ENCODE measurements at regions not wholly inside any gene's neighbourhood (a gene's known extent, or its start where the extent isn't known, plus 50 kb on each side); places are given as distances from the start of the nearest gene placed in this dataset.

DNA sequence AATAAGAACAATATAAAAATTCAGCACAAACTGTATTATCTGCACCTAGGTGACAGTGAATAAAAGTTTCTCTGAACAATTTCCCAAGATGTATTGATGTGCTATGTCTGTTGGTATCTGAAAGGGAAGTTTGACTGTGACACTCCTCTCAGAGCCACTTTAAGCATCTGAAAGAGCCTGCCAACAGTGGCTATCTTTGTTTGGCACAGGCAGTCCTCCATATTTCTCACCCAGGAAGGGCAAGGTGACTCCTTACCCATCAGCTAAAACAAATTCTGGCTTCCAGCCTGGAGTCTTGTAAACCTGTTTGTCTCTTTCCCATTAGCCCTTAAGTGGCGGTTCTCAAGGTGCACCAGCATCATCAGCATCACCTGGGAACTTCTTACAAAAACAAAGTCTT, 122.4 kb upstream of the VGLL2 start:
- H3K9me3 ChIP-seq (ENCODE audit: control insufficient read depth in 1 of 2, low read length in 2 of 2), result no peaks in the 10 kb centered on the region
- POLR2A ChIA-PET (ENCODE audit: partially characterized antibody), result no interaction called here

GRCh38 chr6:117143647-117144046, 121.7 kb upstream of the VGLL2 start:
- intact Hi-C loops (cut with micrococcal nuclease), result no loop called here
- Mint-ChIP-seq H3K36me3 (no peaks in the 10 kb centered on the region), H3K4me1 (no peaks in the 10 kb centered on the region), H3K9me3 (peaks cover 0 to 9% (median 4%) of the 10 kb centered on the region in 8 donors), H3K27ac (no peak overlapping the region), H3K27me3 (peaks cover 0 to 1% of the 10 kb centered on the region in 2 donors), H3K4me3 (no peak overlapping the region)
- Histone ChIP-seq H3K9me3 (ENCODE audit: control insufficient read depth in 1 of 2, low read length in 2 of 2) (no peaks in the 10 kb centered on the region), H3K27ac (ENCODE audit: low read depth, low read length) (no peak overlapping the region), H3K27me3 (ENCODE audit: insufficient read depth, low read length) (no peaks in the 10 kb centered on the region), H3K36me3 (ENCODE audit: insufficient read depth, low read length) (no peaks in the 10 kb centered on the region), H3K4me3 (ENCODE audit: low read length in 2 of 2) (no peak overlapping the region), H3K4me1 (ENCODE audit: insufficient read depth, low read length) (no peaks in the 10 kb centered on the region)
- DNase-seq, result no peak
- ChIA-PET CTCF (ENCODE audit: partially characterized antibody) (no interaction called here), POLR2A (ENCODE audit: partially characterized antibody) (no interaction called here)

More for the DNA sequence above, 122.4 kb upstream of the VGLL2 start:
- Mint-ChIP-seq H3K36me3 (no peaks in the 10 kb centered on the region), H3K27me3 (peaks cover 0 to 1% of the 10 kb centered on the region in 2 donors), H3K9me3 (peaks cover 0 to 9% (median 4%) of the 10 kb centered on the region in 8 donors), H3K4me1 (no peaks in the 10 kb centered on the region), H3K27ac (no peak overlapping the region), H3K4me3 (no peak overlapping the region)
- H3K36me3 ChIP-seq (ENCODE audit: insufficient read depth, low read length), result no peaks in the 10 kb centered on the region
- H3K27me3 ChIP-seq (ENCODE audit: insufficient read depth, low read length), result no peaks in the 10 kb centered on the region
- no peak overlapping the region for H3K27ac ChIP-seq (ENCODE audit: low read depth, low read length)
- intact Hi-C loops (cut with micrococcal nuclease), result no loop called here
- DNase-seq, result no peak
- H3K4me1 ChIP-seq (ENCODE audit: insufficient read depth, low read length), result no peaks in the 10 kb centered on the region
- CTCF ChIA-PET (ENCODE audit: partially characterized antibody), result no interaction called here
- H3K4me3 ChIP-seq (ENCODE audit: low read length in 2 of 2), result no peak overlapping the region

- intact Hi-C loops (cut with micrococcal nuclease), result no loop called here
- H3K36me3 ChIP-seq (ENCODE audit: insufficient read depth, low read length), result no peaks in the 10 kb centered on the region
- H3K27ac ChIP-seq (ENCODE audit: low read depth, low read length), result no peak overlapping the region
- H3K27me3 ChIP-seq (ENCODE audit: insufficient read depth, low read length), result no peaks in the 10 kb centered on the region
- Mint-ChIP-seq H3K36me3 (no peaks in the 10 kb centered on the region), H3K9me3 (peaks cover 0 to 20% (median 8%) of the 10 kb centered on the region in 8 donors), H3K4me3 (no peak overlapping the region), H3K27ac (no peak overlapping the region), H3K4me1 (no peaks in the 10 kb centered on the region), H3K27me3 (peaks cover 0 to 1% of the 10 kb centered on the region in 2 donors)
- ChIA-PET POLR2A (ENCODE audit: partially characterized antibody) (no interaction called here), CTCF (ENCODE audit: partially characterized antibody) (no interaction called here)
- H3K9me3 ChIP-seq (ENCODE audit: control insufficient read depth in 1 of 2, low read length in 2 of 2), result no peaks in the 10 kb centered on the region
- DNase-seq, result no peak
- H3K4me3 ChIP-seq (ENCODE audit: low read length in 2 of 2), result no peak overlapping the region
- H3K4me1 ChIP-seq (ENCODE audit: insufficient read depth, low read length), result no peaks in the 10 kb centered on the region
Measured at GRCh38 chr6:117145940-117146339, 119.4 kb upstream of the VGLL2 start.

- DNase-seq, result no peak
- no peaks in the 10 kb centered on the region for H3K36me3 Mint-ChIP-seq
- H3K36me3 ChIP-seq (ENCODE audit: insufficient read depth, low read length), result no peaks in the 10 kb centered on the region
- peaks cover 0 to 1% of the 10 kb centered on the region in 2 donors for H3K27me3 Mint-ChIP-seq
- H3K4me1 Mint-ChIP-seq, result no peaks in the 10 kb centered on the region
- intact Hi-C loops (cut with micrococcal nuclease), result no loop called here
- H3K9me3 ChIP-seq (ENCODE audit: control insufficient read depth in 1 of 2, low read length in 2 of 2), result no peaks in the 10 kb centered on the region
- H3K27ac Mint-ChIP-seq, result no peak overlapping the region
- no peak overlapping the region for H3K27ac ChIP-seq (ENCODE audit: low read depth, low read length)
- H3K4me3 ChIP-seq (ENCODE audit: low read length in 2 of 2), result no peak overlapping the region
- H3K4me1 ChIP-seq (ENCODE audit: insufficient read depth, low read length), result no peaks in the 10 kb centered on the region
- H3K27me3 ChIP-seq (ENCODE audit: insufficient read depth, low read length), result no peaks in the 10 kb centered on the region
- CTCF ChIA-PET (ENCODE audit: partially characterized antibody), result no interaction called here
- H3K4me3 Mint-ChIP-seq, result no peak overlapping the region
- POLR2A ChIA-PET (ENCODE audit: partially characterized antibody), result no interaction called here
- H3K9me3 Mint-ChIP-seq, result peaks cover 0 to 25% (median 13%) of the 10 kb centered on the region in 8 donors
Measured at GRCh38 chr6:117149324-117149723, 116.0 kb upstream of the VGLL2 start.

GRCh38 chr6:117156741-117157140, 108.6 kb upstream of the VGLL2 start:
- no peak for DNase-seq
- no peak overlapping the region for H3K4me3 Mint-ChIP-seq
- Histone ChIP-seq H3K36me3 (ENCODE audit: insufficient read depth, low read length) (no peaks in the 10 kb centered on the region), H3K27me3 (ENCODE audit: insufficient read depth, low read length) (no peaks in the 10 kb centered on the region), H3K4me3 (ENCODE audit: low read length in 2 of 2) (no peak overlapping the region), H3K4me1 (ENCODE audit: insufficient read depth, low read length) (no peaks in the 10 kb centered on the region), H3K9me3 (ENCODE audit: control insufficient read depth in 1 of 2, low read length in 2 of 2) (no peaks in the 10 kb centered on the region), H3K27ac (ENCODE audit: low read depth, low read length) (no peak overlapping the region)
- H3K27me3 Mint-ChIP-seq, result no peaks in the 10 kb centered on the region
- no peaks in the 10 kb centered on the region for H3K4me1 Mint-ChIP-seq
- no peak overlapping the region for H3K27ac Mint-ChIP-seq
- peaks cover 0 to 11% (median 3%) of the 10 kb centered on the region in 8 donors for H3K9me3 Mint-ChIP-seq
- POLR2A ChIA-PET (ENCODE audit: partially characterized antibody), result no interaction called here
- no peaks in the 10 kb centered on the region for H3K36me3 Mint-ChIP-seq
- intact Hi-C loops (cut with micrococcal nuclease), result no loop called here
- CTCF ChIA-PET (ENCODE audit: partially characterized antibody), result no interaction called here

DNA sequence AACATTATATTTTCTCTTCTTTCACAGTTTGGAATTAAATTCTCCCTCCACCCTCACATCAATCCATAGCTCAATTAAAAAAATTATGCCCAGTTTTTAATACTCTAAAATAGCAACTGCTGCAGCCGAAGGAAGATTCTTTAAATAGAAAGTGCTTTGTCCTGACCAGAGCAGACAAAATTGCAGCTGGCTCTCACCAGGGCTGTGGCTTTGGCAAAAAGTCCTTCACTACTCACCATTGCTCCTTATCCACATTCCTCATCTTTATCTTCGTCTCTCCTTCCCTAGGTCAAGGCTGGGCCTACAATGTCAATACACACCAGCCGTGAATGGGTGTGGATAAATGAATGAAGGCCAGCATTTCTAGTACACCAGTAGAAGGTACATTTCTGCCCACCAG, 107.9 kb upstream of the VGLL2 start:
- H3K27me3 Mint-ChIP-seq, result no peaks in the 10 kb centered on the region
- peaks cover 0 to 7% (median under 1%) of the 10 kb centered on the region in 8 donors for H3K9me3 Mint-ChIP-seq
- Histone ChIP-seq H3K4me1 (ENCODE audit: insufficient read depth, low read length) (no peaks in the 10 kb centered on the region), H3K27me3 (ENCODE audit: insufficient read depth, low read length) (no peaks in the 10 kb centered on the region), H3K9me3 (ENCODE audit: control insufficient read depth in 1 of 2, low read length in 2 of 2) (no peaks in the 10 kb centered on the region), H3K36me3 (ENCODE audit: insufficient read depth, low read length) (no peaks in the 10 kb centered on the region), H3K27ac (ENCODE audit: low read depth, low read length) (no peak overlapping the region), H3K4me3 (ENCODE audit: low read length in 2 of 2) (no peak overlapping the region)
- no peak overlapping the region for H3K27ac Mint-ChIP-seq
- H3K4me3 Mint-ChIP-seq, result no peak overlapping the region
- no peaks in the 10 kb centered on the region for H3K4me1 Mint-ChIP-seq
- intact Hi-C loops (cut with micrococcal nuclease), result no loop called here
- ChIA-PET POLR2A (ENCODE audit: partially characterized antibody) (no interaction called here), CTCF (ENCODE audit: partially characterized antibody) (no interaction called here)
- no peak for DNase-seq
- no peaks in the 10 kb centered on the region for H3K36me3 Mint-ChIP-seq

- peaks cover 0 to 4% (median 0%) of the 10 kb centered on the region in 4 donors for H3K4me1 Mint-ChIP-seq
- no peak for DNase-seq
- peaks cover 0 to 9% (median under 1%) of the 10 kb centered on the region in 8 donors for H3K9me3 Mint-ChIP-seq
- no peaks in the 10 kb centered on the region for H3K36me3 Mint-ChIP-seq
- no peak overlapping the region for H3K27ac Mint-ChIP-seq
- H3K4me3 Mint-ChIP-seq, result no peak overlapping the region
- H3K36me3 ChIP-seq (ENCODE audit: insufficient read depth, low read length), result no peaks in the 10 kb centered on the region
- CTCF ChIA-PET (ENCODE audit: partially characterized antibody), result no interaction called here
- POLR2A ChIA-PET (ENCODE audit: partially characterized antibody), result no interaction called here
- H3K9me3 ChIP-seq (ENCODE audit: control insufficient read depth in 1 of 2, low read length in 2 of 2), result no peaks in the 10 kb centered on the region
- H3K27me3 Mint-ChIP-seq, result no peaks in the 10 kb centered on the region
- H3K4me1 ChIP-seq (ENCODE audit: insufficient read depth, low read length), result no peaks in the 10 kb centered on the region
- H3K27me3 ChIP-seq (ENCODE audit: insufficient read depth, low read length), result no peaks in the 10 kb centered on the region
- H3K27ac ChIP-seq (ENCODE audit: low read depth, low read length), result no peak overlapping the region
- intact Hi-C loops (cut with micrococcal nuclease), result no loop called here
- H3K4me3 ChIP-seq (ENCODE audit: low read length in 2 of 2), result no peak overlapping the region
Measured at GRCh38 chr6:117165911-117166499, 99.4 kb upstream of the VGLL2 start.

Data from CD4-positive, alpha-beta memory T cell (primary cell).